GM23338 (cell line): ENCODE measurements at regions not wholly inside any gene's neighbourhood (a gene's known extent, or its start where the extent isn't known, plus 50 kb on each side); places are given as distances from the start of the nearest gene placed in this dataset.

Experiments used
- ATAC-seq: fragments of 200-7000 bp; cut with Tn5 transposase; 3 replicates; pipeline ENCODE4 v1.9.1; 2020
- DNase-seq: peaks from one replicate; pipeline ENCODE4 v3.0.0-alpha.2; 2015; ENCODE audit warnings: low spot score
- H2AFZ ChIP-seq: fragments of 200-600 bp; sonication (generic); 2 replicates; pipeline ENCODE4 v1.8.0; 2016; ENCODE audit warnings: antibody characterized with exemption, mild to moderate bottlenecking, moderate library complexity
- H3F3A ChIP-seq: fragments of 200-600 bp; sonication (generic); replicated peaks from 2 replicates; pipeline ENCODE4 v1.8.0; 2017; ENCODE audit warnings: antibody characterized with exemption, mixed run types, low read depth
- H3K27ac ChIP-seq: fragments of 200-600 bp; sonication (generic); 2 replicates; pipeline ENCODE4 v1.6.1; 2016; ENCODE audit warnings: low read depth
- H3K27me3 ChIP-seq: fragments of 200-600 bp; sonication (generic); 2 replicates; pipeline ENCODE4 v1.8.0; 2016; ENCODE audit warnings: mild to moderate bottlenecking, mixed run types, moderate library complexity; ENCODE audit not compliant: insufficient read depth
- H3K36me3 ChIP-seq: fragments of 200-600 bp; sonication (generic); 2 replicates; pipeline ENCODE4 v1.8.0; 2016; ENCODE audit warnings: mild to moderate bottlenecking; ENCODE audit not compliant: insufficient read depth
- H3K4me1 ChIP-seq: fragments of 200-600 bp; sonication (generic); 2 replicates; pipeline ENCODE4 v1.8.0; 2016; ENCODE audit warnings: mild to moderate bottlenecking, moderate library complexity; ENCODE audit not compliant: insufficient read depth
- H3K4me2 ChIP-seq: fragments of 200-600 bp; sonication (generic); 2 replicates; pipeline ENCODE4 v1.7.1; 2017; ENCODE audit warnings: mixed run types
- H3K4me3 ChIP-seq: fragments of 200-600 bp; sonication (generic); 2 replicates; pipeline ENCODE4 v1.6.1; 2016; ENCODE audit warnings: mixed run types
- H3K79me2 ChIP-seq: fragments of 200-600 bp; sonication (generic); replicated peaks from 2 replicates; pipeline ENCODE4 v1.8.0; 2017; ENCODE audit warnings: mild to moderate bottlenecking; ENCODE audit not compliant: insufficient read depth
- H3K9me2 ChIP-seq: fragments of 200-600 bp; sonication (generic); 2 replicates; pipeline ENCODE4 v1.8.0; 2017; ENCODE audit not compliant: insufficient read depth
- H4K20me1 ChIP-seq: fragments of 200-600 bp; sonication (generic); replicated peaks from 2 replicates; pipeline ENCODE4 v1.8.0; 2017; ENCODE audit warnings: mild to moderate bottlenecking; ENCODE audit not compliant: insufficient read depth
- H3K27ac Mint-ChIP-seq: 2 replicates; pipeline ENCODE4 v1.8.0; 2020; ENCODE audit warnings: inconsistent platforms, mild to moderate bottlenecking, moderate library complexity, mixed read lengths
- H3K27me3 Mint-ChIP-seq: 3 replicates; pipeline ENCODE4 v1.8.0; 2022; ENCODE audit warnings: low read depth, mild to moderate bottlenecking, moderate library complexity, mixed read lengths, inconsistent platforms; ENCODE audit not compliant: insufficient read depth, poor library complexity
- H3K36me3 Mint-ChIP-seq: 3 replicates; pipeline ENCODE4 v1.8.0; 2021; ENCODE audit warnings: low read depth, mild to moderate bottlenecking, inconsistent platforms, moderate library complexity, mixed read lengths
- H3K4me1 Mint-ChIP-seq: 3 replicates; pipeline ENCODE4 v1.8.0; 2020; ENCODE audit warnings: mild to moderate bottlenecking, inconsistent platforms, mixed read lengths
- H3K4me3 Mint-ChIP-seq: 3 replicates; pipeline ENCODE4 v1.8.0; 2021; ENCODE audit warnings: moderate library complexity, mild to moderate bottlenecking, inconsistent platforms, mixed read lengths
- H3K9me3 Mint-ChIP-seq: 3 replicates; pipeline ENCODE4 v1.8.0; 2020; ENCODE audit warnings: moderate library complexity, mild to moderate bottlenecking, inconsistent platforms, mixed read lengths
- CREB1 ChIP-seq: fragments of 250-450 bp; sonication (Bioruptor Pico); IDR thresholded peaks from 2 replicates; pipeline ENCODE4 v1.5.0; 2020; ENCODE audit warnings: low read depth, mild to moderate bottlenecking, moderate library complexity
- CTCF ChIP-seq, 2 experiments: fragments of 200-600 bp in 1 of 2; sonication (generic) in 1 of 2; conservative IDR thresholded peaks; 2 replicates each; pipeline versions ENCODE4 v1.5.1 to v1.6.1; 2016 to 2017; ENCODE audit warnings: antibody characterized with exemption in 2 of 2, low read depth in 2 of 2, mild to moderate bottlenecking in 2 of 2, moderate library complexity in 1 of 2
- ETS1 ChIP-seq: IDR thresholded peaks from 2 replicates; pipeline ENCODE4 v1.6.1; 2016; ENCODE audit warnings: antibody characterized with exemption
- EZH2 ChIP-seq: fragments of 200-600 bp; sonication (generic); IDR thresholded peaks from one replicate; pipeline ENCODE4 v1.8.0; 2017; ENCODE audit warnings: antibody characterized with exemption, mild to moderate bottlenecking, low read depth; ENCODE audit not compliant: unreplicated experiment
- EZH2phosphoT487 ChIP-seq: fragments of 200-600 bp; sonication (generic); IDR thresholded peaks from one replicate; pipeline ENCODE4 v1.8.1; 2018; ENCODE audit warnings: antibody characterized with exemption; ENCODE audit not compliant: unreplicated experiment
- JUNB ChIP-seq: IDR thresholded peaks from one replicate; pipeline ENCODE4 v1.6.1; 2016; ENCODE audit warnings: antibody characterized with exemption; ENCODE audit not compliant: unreplicated experiment
- NANOG ChIP-seq: IDR thresholded peaks from 2 replicates; pipeline ENCODE4 v1.6.1; 2016; ENCODE audit warnings: antibody characterized with exemption, borderline replicate concordance
- REST ChIP-seq: IDR thresholded peaks from one replicate; pipeline ENCODE4 v1.6.1; 2018; ENCODE audit warnings: antibody characterized with exemption; ENCODE audit not compliant: unreplicated experiment
- ZNF331 ChIP-seq: fragments of 250-450 bp; sonication (Bioruptor Pico); IDR thresholded peaks from 2 replicates; pipeline ENCODE4 v1.5.0; 2020; ENCODE audit warnings: low read depth, mild to moderate bottlenecking, moderate library complexity

GRCh38 chr12:84046859-84047258, 865.7 kb downstream of the SLC6A15 start:
- no peaks in the 10 kb centered on the region for H3K79me2 ChIP-seq
- H3K4me2 ChIP-seq, result no peak overlapping the region
- ATAC-seq (no peak), DNase-seq (no peak)
- H3K9me2 ChIP-seq, result no peaks in the 10 kb centered on the region
- TF ChIP-seq CREB1 (CRISPR knock-in tag) (no peak), ZNF331 (CRISPR knock-in tag) (no peak), NANOG (no peak), EZH2 (no peak), CTCF (conservative IDR thresholded peaks at IDR 0.05; ENCODE audit: low read depth in 2 of 2) (no peak)
- H3K4me1 Mint-ChIP-seq, result no peaks in the 10 kb centered on the region
- no peak overlapping the region for H3K27ac ChIP-seq
- no peak overlapping the region for H3K4me3 ChIP-seq
- H3K27ac Mint-ChIP-seq, result no peak overlapping the region
- no peaks in the 10 kb centered on the region for H4K20me1 ChIP-seq
- H3K4me3 Mint-ChIP-seq, result no peak overlapping the region
- no peaks in the 10 kb centered on the region for H3K36me3 ChIP-seq
- H3K27me3 Mint-ChIP-seq, result peaks cover under 1% of the 10 kb centered on the region
- no peaks in the 10 kb centered on the region for H3K27me3 ChIP-seq
- H2AFZ ChIP-seq, result no peak overlapping the region
- H3F3A ChIP-seq, result no peaks in the 10 kb centered on the region
- no peaks in the 10 kb centered on the region for H3K36me3 Mint-ChIP-seq
- H3K9me3 Mint-ChIP-seq, result no peaks in the 10 kb centered on the region
- no peaks in the 10 kb centered on the region for H3K4me1 ChIP-seq

- no peak for DNase-seq
- no peaks in the 10 kb centered on the region for H3K36me3 ChIP-seq
- no peaks in the 10 kb centered on the region for H3K4me1 ChIP-seq
- Mint-ChIP-seq H3K4me1 (no peaks in the 10 kb centered on the region), H3K36me3 (no peaks in the 10 kb centered on the region), H3K9me3 (no peaks in the 10 kb centered on the region; the same call in 2 of the 3 replicates), H3K27ac (no peak overlapping the region), H3K27me3 (no peaks in the 10 kb centered on the region), H3K4me3 (no peak overlapping the region)
- H2AFZ ChIP-seq, result no peak overlapping the region
- no peaks in the 10 kb centered on the region for H3F3A ChIP-seq
- no peaks in the 10 kb centered on the region for H3K79me2 ChIP-seq
- H3K27ac ChIP-seq, result no peak overlapping the region
- ATAC-seq, result no peak
- no peaks in the 10 kb centered on the region for H3K9me2 ChIP-seq
- H3K4me2 ChIP-seq, result no peak overlapping the region
- no peaks in the 10 kb centered on the region for H3K27me3 ChIP-seq
- no peak overlapping the region for H3K4me3 ChIP-seq
- no peaks in the 10 kb centered on the region for H4K20me1 ChIP-seq
- TF ChIP-seq JUNB (no peak), CTCF (conservative IDR thresholded peaks at IDR 0.05; ENCODE audit: low read depth in 2 of 2) (no peak), NANOG (no peak), EZH2 (no peak), EZH2phosphoT487 (no peak), CREB1 (CRISPR knock-in tag) (no peak), ETS1 (no peak), REST (no peak)
Observed at GRCh38 chr12:84043355-84043754, 869.2 kb downstream of the SLC6A15 start.
